Hematopoietic multipotent progenitor cell (in vitro differentiated cells): ENCODE measurements at regions not wholly inside any gene's neighbourhood (a gene's known extent, or its start where the extent isn't known, plus 50 kb on each side); places are given as distances from the start of the nearest gene placed in this dataset.
A peak's percentile ranks its signal among the peaks of the same experiment; 100 is the strongest.

Experiments
- DNase-seq, 3 donors: peaks; one replicate each; pipeline ENCODE4 v3.0.0-alpha.2; 2011 to 2015; ENCODE audit warnings: low read depth in 2 of 3, low spot score in 2 of 3

DNA sequence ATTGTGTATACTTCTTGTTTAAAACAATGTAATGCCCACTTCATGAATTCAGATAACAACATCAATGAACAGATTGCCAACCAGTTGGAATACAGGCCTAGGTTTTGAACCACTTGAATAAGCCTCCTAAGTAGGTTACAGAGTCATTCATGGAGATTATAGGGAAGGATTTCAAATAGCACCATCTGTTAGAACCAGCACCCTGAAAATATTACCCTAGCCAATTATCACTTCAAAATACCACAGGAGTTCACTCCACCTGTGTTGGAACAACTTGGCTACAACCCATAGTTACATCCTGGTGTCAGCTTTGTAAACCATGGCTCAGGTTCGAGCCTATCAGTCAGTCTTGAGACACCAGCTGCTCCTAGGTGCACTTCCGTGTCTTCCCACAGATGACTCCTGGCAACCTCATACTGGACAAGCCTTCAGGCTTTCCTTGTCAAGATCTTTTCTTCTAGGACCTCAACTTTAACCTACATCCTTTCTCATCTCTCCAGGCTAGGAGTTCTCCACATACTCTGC is 350.0 kb downstream of the DEPDC1B start:
- DNase-seq = no peak

DNA sequence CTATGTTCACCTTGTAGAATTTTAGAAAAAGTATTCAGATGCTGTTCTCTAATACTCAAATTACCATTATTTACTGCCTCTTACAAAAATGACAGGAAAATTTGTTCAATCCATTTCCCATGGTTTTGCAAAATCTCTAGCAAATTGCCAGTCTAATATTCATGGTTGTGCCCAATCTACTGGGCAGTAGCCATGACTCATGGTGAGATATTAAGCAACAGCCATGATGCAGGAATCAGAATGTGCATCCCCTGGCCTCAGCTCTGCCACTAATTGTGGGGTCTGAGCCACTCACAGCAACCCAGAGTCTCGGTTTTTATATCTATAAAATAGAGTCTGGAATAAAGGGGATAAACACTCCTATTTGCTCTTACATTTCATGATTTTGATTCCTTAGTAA is 353.6 kb downstream of the DEPDC1B start:
- DNase-seq = no peak

DNA sequence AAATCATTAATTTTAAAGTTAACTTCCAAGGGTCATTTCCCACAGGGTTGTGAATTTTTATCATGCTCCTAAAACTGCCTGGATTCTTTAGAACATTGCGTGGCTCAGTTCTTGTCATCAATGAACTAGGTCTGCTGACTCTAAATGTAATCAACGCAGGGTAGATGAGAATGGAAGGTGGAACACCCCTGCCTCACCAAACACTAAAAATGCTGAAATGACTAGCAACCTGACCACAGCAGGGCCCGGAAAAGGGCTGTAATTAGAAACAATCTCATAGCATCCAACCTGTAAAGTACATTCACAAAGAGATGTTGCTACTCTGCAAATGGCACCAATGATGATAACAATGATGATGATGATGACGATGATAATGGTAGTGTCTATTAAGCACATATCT is 356.9 kb downstream of the DEPDC1B start:
- no peak for DNase-seq

DNA sequence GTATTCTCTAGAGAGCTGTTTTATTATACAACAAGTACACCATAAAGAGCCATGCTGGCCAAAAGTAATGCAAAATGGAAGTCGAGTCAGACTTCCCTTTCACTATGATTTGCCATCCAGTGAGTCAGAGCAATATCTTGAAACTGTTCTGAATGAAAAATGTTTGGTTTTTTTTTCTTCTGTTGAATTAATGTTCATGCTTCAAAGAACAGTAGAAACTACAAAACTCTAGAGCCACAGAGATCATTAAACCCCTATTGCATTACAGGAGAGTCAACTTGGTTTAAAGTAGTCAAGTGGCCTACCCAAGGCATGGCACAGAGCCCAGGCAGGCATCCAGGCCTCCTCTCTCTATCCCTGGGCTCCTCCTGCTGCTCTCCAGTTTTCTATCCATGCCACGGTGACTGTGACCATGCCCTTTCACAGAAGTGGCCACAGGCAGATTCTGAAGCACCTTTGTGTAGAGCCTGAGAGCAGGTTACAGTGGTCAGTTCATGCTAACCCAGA is 358.9 kb downstream of the DEPDC1B start:
- no peak for DNase-seq

DNA sequence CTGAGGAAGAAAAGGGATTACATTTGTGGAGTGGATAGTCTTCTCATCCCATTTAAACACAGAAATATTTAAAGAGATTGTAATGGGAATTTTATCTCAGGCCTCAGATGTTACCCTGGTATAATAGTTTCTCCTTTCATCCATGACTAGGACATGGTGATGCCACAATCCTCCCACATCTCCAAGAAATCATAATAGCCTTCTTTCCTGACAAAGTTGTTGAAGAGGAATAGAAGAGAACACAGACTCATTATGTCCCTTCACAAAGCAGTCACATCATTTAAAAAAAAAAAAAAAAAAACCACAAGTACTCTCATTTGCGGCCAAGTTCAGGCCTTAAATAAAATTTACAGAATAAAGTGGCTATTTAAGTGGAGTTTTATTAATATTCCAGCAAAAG is 359.6 kb downstream of the DEPDC1B start:
- no peak for DNase-seq

DNA sequence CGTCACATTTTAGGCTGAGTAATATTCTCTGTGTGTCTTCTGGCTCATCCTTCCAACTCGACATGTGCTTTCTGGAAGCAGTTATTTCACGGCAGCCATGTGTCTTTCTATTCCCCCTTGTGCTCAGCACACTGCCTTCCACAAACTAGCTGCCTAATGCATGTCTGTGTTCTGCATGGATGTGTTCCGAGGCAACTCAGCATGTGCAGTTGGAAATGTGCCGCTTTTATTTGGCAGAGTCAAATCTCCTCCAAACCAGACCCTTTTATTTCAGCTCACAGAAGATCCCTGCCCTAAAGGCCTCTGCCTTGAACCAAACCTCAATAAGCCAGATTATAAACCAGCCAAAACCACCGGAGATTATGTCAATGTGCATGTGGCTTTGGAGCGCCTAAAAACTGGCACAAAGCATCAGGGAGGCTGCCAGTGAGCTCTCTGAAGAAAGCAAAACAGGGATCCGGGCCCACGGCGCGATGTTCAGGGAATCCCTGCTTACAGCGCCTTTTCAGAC is 360.2 kb downstream of the DEPDC1B start:
- no peak for DNase-seq

DNA sequence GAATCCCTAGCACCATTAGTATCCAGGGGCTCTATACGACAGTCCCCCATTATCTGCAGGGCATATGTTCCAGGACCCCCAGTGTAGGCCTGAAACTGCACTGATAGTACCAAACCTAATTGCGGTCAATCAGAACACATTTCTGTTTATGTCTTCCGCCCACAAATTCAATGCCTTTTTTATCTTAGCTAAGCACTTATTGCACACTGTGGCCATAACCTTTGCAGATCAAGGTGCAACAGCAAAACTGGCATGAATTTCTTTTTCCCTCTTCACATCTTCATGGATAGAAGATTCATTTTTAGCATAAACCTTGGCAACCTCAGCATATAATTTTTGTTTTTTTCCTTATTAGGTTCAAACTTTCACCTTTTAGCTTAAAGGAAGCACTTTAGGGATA is 361.1 kb downstream of the DEPDC1B start:
- no peak for DNase-seq

DNA sequence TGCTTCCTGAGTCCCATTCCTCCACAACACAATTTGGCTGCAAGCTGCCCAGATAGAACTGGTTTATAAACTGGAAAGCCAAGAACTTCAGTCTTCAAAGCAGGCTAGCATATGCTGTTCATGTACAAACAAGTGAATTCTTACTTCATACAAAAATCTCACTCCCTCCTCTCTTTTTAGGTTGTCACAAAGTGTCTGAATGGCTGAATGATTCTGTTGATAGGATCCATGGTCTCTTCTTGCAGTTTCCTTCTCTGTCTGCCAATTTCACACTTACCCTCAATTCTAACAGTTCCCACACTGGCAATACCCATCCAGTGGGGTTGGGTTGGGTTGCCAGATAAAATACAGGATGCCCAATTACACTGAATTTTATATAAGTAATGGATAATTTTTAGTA is 363.5 kb downstream of the DEPDC1B start:
- DNase-seq = no peak

DNA sequence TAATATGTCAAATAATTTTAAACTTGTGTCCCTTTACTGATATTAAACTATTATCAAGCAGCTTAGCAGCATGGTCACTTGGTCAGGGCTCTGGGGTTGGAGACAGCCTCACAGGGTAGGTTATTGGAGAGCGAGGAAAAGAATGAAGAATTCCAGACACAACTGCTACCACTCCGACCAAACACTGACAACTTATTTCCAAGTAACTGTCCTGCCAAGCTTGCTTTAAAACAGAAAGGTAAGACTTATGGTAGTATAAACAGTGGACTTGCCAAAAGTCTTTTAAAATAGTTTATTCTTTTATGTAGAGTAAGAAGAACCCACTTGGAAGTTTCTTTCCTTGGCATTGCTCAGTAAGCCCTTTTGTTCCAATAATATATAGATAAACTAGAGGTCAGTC is 364.1 kb downstream of the DEPDC1B start:
- DNase-seq = no peak

DNA sequence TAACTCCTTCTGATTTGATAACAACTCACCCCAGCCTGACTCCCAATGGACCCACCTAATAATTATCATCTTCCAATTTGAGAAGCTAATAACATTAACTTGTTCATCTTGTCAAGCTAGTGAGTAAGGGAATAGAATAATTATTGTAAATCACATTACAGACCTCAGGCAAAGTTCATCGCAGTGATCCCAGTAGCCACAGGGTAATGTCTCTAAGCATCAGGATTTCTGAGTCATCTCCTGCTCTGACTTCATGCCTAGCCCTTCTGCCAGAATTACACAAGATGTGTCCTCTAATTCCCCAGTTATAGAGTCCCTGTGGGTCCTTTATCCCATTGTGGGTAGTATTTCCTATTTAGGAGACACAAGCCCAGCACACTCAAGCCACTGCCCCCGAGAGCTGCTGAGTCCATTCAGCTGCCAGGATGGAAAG is 365.7 kb downstream of the DEPDC1B start:
- DNase-seq = no peak

DNA sequence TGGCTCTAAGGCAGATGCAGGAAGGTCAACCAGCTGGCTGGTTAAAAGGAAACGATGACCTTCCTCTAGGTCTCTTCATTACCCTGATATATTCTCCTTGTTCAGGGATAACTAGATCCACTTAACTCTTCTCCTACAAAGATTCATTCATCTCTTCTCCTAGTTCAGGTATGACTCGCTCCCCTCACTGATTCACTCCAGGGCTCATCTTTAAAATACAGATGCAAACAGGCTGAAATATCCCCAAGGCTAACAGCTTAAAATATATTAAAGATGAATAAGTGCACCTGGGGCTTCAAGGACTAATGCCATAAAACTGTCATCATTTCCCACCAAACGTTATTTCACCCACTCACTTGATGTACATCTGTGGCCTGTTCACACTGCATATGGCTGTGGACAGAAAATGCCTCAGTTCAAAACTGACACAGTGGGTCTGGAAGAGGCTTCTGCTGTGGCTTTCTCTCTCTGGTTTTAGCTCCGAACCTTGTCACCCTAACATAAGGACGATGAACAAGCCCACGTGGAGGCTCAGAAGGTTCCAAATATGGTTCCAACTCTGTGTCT is 366.9 kb downstream of the DEPDC1B start:
- no peak for DNase-seq

DNA sequence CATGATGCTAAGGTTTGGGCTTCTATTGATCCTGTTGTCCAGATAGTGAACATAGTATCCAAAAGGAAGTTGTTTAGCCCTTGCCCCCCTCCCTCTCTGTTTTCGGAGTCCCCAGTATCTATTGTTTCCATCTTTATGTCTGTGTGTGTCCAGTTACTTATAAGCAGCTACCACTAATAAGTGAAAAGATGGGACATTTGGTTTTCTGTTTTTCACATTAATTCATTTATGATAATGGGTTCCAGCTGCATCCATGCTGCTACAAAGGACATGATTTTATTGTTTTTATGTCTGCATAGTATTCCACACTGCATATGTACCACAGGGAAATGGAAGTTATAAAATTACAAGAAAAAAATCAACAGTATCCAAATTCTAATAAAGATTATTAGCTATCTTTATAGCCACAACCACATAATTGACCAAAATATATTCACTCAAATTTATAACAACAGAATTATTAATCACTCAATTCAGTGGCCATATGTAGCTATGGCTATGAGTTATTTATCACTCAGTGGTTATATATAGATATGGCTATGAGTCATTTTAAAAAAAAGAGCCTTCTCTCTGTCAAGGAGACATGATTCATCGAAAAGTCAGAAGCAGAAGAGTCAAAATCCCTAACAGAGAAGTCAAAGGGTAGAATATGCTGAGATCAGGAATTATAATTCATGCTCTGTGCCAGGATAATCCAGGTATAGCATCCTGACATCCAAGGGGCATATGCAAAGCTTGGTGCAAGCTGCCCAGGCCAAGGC is 367.5 kb downstream of the DEPDC1B start:
- no peak for DNase-seq

DNA sequence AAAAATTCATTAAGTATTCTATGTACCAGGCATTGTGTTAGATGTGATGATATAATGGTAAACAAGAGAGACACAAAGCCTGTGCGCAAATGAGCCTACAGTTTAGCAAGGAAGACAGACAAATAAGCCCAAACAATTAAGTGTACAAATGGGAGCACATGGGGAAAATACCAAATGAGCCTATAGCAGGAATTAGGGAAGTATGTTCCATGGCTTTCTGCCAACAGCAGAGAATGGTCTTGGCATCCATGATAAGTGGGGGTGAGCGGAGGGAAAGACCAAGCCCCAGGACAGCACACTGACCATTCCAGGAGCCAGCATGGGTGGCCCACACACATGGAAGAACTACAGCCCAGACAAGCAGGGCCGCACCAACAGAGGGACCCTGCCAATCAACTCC is 369.7 kb downstream of the DEPDC1B start:
- DNase-seq = no peak

DNA sequence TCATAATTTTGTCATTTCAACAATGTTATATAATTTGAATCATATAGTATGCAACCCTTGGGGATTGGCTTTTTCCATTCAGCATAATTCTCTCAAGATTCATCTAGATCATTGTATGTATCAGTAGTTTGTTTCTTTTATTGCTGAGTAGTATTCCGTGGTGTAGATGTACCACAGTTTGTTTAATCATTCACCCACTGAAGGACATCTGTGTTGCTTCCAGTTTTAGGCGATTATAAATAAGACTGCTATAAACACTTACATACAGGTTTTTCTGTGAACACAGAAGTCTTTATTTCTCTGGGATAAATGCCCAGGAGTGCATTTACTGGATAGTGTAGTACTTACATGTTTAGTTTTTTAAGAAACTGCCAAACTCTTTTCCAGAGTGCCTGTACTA is 374.1 kb downstream of the DEPDC1B start:
- no peak for DNase-seq

DNA sequence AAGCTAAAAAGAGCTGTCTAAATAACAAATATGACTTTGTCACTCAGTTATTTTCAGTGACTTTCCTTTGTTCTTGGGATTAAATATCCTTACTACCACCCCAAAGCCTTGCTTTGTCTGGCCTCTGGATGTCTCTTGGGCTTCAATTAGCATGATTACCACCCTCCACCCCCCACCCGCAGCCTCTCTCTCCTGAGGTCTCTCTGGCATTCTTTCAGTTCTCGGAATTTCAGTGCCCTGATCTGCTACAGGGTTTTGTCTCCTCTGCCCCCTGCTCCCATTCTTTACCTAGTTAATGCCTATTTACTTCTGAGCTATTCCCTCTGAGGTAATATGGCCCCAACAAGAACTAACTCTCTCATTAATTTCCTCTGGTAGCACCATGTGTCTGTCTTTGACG is 376.4 kb downstream of the DEPDC1B start:
- no peak for DNase-seq

DNA sequence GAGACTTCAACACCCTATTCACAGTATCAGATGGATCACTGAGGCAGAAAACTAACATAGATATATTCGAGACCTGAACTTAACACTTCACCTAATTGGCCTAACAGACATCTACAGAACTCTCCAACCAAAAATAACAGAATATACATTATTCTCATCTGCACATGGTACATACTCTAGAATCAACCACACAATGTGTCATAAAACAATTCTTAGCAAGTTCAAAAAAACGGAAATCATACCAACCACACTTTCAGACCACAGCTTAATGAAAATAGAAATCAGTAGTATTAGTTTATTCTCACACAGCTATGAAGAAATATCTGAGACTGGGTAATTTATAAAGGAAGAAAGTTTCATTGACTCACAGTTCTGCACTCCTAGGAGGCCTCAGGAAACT is 387.9 kb downstream of the DEPDC1B start:
- peak in 1 of 3 donors; percentile 6 for DNase-seq

DNA sequence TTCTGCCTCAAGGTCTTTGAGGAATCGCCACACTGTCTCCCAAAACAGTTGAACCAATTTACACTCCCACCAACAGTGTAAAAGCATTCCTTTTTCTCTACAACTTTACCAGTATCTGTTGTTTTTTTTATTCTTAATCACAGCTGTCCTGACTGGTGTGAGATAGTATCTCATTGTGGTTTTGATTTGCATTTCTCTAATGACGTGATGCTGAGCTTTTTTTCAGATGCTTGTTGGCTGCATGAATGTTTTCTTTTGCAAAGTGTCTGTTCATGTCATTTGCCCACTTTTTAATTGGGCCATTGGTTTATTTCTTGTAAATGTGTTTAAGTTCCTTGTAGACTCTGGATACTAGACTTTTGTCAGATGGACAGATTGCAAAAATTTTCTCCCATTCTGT is 400.0 kb downstream of the DEPDC1B start:
- no peak for DNase-seq

DNA sequence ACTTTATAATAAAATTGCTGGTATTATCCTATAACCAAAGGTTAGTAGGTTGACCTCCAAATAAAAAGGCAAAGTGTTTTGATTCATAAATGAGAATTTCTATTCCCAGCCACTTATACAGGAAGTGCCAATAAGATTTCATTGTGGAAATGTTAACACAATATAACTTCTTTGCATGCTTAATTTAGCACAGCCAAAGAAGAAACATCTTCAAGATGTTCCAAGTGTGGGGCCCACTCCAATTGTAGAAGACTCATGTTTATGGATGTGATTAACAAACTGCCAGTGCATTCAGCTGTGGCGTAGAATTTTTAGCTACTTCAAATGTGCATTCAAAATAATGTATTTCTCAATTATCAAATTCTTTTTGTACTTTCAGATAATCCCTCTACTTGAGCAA is 402.3 kb downstream of the DEPDC1B start:
- DNase-seq = no peak

DNA sequence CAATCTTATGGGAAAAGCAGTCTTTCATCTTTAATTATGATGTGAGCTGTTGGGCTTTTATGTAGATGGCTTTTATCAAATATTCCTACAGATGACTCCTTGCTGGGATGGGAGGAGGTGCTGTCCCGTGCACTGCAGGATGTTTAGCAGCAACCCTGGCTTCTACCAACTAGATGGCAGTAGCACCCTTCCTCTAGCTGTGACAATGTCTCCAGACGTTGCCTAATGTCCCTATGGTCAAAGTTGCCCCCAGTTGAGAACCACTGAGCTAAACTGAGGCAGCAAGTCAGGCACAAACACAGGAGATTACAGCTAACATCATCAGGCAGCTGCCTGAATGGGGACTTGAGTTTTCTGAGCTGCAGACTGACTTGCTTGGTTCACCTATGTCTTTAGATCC is 401.9 kb upstream of the PDE4D start:
- peak in 2 of 3 donors; percentile 15 to 42 for DNase-seq

DNA sequence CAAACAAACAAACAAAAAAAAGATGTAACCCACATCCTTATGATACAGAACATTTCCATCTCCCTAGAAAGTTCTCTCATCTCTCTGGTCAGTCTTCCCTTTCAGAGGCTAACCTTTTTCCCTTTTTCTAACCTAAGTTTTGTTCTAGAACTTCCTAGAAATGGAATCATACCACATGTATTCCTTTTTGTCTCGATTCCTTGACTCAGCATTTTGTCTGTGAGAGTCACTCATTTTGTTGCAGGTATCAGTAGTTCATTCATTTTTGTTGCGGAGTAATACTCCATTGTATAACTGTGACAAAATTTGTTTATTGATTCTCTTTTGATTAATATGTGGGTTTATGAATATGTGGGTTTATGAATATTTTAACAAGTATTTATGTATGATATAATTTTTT is 400.0 kb upstream of the PDE4D start:
- no peak for DNase-seq

DNA sequence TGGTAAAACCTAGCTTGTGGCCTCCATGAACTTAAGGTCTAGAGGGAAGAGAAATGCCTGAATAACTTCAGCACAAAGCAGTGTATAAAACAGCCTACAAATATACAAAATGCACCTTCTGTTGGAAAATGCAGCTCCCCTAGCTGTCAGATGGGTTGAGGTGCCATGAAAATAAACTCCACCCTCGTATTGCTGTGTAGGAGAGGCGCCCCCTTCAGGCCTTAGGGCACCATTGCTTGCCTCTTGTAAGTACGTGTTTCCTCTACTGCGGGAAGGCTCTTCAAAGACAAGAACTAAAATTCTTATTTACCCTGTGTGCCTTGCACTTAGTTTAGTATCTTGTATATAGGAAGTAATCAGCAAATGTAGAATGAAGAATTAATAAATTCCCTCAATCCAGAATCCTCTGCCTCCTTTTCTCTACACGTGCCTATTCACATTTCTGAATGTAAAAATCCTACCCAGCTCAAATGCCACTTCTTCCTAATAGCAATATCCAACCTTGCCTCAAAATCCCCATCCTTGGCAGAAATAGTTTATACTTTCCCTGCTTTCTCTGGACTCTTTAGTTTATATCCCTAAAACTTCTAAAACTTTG is 393.7 kb upstream of the PDE4D start:
- peak in 2 of 3 donors; percentile 68 to 88 for DNase-seq

DNA sequence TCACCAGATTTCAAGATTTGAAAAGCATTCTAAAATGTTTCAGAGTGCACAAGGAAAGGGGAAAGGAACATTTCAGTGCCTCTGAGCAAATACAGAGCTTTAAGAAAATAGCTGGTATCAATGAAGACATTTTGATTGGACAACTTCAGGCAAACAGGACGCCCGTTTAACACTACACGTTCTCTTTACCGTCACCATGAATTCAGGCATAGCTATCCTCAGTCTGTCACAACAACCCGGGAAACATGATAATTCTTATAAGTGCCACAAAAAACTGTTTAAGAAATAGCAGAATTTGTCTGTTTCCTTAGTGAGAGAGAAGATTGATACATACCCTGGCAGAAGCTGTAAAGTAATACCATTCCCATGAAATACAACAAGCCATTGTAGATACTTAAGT is 392.4 kb upstream of the PDE4D start:
- DNase-seq = no peak
